GM19463 (cell line): ENCODE measurements at regions not wholly inside any gene's neighbourhood (a gene's known extent, or its start where the extent isn't known, plus 50 kb on each side); places are given as distances from the start of the nearest gene placed in this dataset.
"Not testable (repeated sequence)": the region's sequence is repeated elsewhere in the genome, so short reads cannot be mapped to it uniquely, and the experiment has no call there.

Experiments
- ATAC-seq: cut with Tn5 transposase; IDR thresholded peaks from one replicate; pipeline ENCODE4 v1.9.1; 2021; ENCODE audit warnings: mild to moderate bottlenecking, moderate library complexity; ENCODE audit not compliant: unreplicated experiment

- ATAC-seq: no peak
Measured at GRCh38 chr4:170736710-170737109, 647.0 kb upstream of the AADAT start.

GRCh38 chr4:170729897-170730296 lies 640.1 kb upstream of the AADAT start:
- no peak for ATAC-seq

GRCh38 chr4:170729236-170729635 lies 639.5 kb upstream of the AADAT start:
- no peak for ATAC-seq

- no peak for ATAC-seq
Measured at GRCh38 chr4:170724191-170724590, 634.4 kb upstream of the AADAT start.

DNA sequence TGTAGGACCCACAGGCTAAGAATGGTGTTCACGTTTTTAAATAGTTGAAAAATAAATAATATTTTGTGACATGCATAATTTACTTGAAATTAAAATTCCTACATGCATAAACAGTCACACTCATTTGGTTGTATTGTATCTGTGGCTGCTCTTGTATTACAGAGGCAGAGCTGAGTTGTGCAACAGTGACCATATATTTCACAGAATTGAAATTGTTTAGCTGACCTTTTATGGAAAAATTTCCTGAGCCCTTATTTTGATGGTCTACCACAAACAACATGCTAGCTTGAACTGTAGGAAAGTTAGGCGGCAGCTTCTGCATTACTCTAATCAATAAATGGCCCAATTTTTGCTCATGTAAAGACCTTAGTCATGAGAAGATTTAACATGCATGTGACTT lies 633.4 kb upstream of the AADAT start:
- ATAC-seq: no peak

- no peak for ATAC-seq
Measured at GRCh38 chr4:170721812-170722373, 632.1 kb upstream of the AADAT start.

DNA sequence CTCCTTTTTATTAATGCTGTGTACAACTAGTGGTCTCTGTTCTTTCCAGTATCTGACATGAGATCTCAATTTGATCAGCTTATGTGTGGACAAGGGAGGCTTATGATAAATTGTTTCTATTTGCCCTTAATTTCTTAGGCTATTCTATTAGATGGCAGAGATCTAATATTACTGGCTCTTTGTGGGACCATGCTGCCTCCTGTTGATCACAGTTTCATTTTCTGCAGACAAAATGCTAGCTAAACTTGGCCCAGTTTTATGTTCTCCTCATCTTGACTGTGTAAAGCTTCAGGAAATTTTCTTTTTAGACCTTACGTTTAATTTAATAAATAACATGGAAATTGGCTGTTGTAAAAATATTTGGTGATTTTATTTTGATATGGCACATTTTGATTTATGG lies 627.1 kb upstream of the AADAT start:
- ATAC-seq: no peak

- no peak for ATAC-seq
Measured at GRCh38 chr4:170705907-170706306, 616.2 kb upstream of the AADAT start.

DNA sequence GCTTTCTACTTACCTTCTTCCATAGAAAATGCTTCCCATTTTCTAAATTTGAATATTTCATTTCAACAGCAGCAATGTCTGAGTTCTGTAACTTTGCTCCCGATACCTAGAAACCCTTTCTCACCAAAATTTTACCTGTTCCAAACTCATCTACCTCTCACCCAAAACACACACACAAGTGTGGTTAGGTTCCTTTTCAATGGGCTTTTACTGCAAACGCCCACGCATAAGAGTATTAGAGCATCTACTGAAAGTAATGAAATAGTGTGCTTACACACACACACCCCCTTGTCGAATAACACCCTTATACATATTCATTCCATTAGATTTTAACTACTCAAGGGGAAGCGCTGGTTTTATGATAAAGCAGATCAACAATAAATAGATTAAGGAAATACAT lies 610.3 kb upstream of the AADAT start:
- ATAC-seq: no peak

DNA sequence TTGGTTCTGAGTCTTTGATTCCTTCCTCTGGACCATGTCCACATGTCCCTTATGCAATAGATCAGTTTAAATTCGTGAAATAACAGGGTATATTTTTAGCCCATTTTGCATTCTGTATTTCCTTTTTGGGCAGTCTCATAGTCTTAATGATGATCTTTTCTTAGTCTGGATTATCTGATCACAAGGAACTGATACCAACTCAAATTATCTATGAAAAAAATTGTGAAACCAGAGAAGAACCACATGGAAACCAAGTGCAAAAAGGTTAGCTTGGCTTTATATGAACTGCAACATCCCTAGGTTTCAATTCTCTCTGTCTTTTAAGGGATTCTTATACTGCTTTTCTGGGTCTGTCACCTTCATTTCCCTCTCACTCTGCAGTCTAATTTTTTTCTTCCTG lies 608.6 kb upstream of the AADAT start:
- peak; percentile 61 for ATAC-seq

GRCh38 chr4:170697845-170698244 lies 608.1 kb upstream of the AADAT start:
- peak; percentile 46 for ATAC-seq

GRCh38 chr4:170697045-170697444 lies 607.3 kb upstream of the AADAT start:
- no peak for ATAC-seq

DNA sequence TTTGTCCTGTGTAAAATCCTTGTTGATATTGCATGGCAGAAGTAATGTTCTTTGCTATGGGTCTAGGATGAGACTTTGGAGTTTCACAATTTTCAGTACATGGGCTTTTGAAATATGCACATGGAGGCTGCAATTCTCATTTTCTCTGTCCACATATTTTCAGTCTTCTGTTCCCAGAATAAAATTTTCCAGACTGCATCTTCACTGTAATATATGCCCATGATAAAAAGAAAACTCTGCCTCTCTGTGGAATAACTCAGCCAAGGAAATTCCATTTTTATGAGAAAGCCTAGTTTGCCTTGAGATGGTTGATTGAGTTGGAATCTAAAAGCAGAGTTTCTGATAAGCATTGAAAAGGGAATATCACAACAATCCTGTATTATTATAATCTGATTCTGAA lies 601.4 kb upstream of the AADAT start:
- no peak for ATAC-seq

- no peak for ATAC-seq
Measured at GRCh38 chr4:170687751-170688150, 598.0 kb upstream of the AADAT start.

GRCh38 chr4:170685701-170686100 lies 595.9 kb upstream of the AADAT start:
- ATAC-seq: not testable (repeated sequence)

DNA sequence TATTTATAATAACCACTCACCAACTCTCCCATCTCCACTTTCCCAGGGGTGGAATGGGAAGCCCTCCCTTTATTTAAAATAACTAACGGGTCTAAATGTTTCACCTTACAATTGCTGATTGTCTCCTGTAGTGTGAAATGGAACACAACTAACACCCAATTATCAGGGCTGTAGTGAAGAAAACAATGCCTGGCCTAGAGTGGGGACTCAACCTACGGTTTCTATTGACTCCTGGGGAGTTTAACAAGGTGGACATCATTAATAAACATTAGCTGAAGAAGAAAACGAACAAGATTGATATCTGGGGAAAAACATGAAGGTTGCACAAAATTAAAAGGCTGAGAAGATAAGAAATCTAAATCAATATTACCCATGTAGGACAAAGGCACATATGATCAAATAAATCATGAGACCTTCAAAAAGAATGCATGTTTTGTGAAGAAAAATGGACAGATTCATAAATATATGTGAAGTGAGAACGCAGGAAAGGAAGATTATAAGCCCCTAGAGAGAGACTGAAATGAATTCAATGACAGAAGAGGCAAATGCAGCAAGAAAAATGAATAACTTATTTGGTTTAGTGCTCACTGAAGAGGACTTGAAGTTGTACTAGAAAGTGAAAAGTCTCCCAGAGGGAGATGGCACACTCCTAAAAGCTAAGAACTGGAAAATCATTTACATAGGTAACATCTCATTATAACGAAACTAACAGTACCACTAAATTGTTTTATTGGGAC lies 593.0 kb upstream of the AADAT start:
- ATAC-seq: no peak

- not testable (repeated sequence) for ATAC-seq
Measured at GRCh38 chr4:170682087-170682486, 592.3 kb upstream of the AADAT start.

DNA sequence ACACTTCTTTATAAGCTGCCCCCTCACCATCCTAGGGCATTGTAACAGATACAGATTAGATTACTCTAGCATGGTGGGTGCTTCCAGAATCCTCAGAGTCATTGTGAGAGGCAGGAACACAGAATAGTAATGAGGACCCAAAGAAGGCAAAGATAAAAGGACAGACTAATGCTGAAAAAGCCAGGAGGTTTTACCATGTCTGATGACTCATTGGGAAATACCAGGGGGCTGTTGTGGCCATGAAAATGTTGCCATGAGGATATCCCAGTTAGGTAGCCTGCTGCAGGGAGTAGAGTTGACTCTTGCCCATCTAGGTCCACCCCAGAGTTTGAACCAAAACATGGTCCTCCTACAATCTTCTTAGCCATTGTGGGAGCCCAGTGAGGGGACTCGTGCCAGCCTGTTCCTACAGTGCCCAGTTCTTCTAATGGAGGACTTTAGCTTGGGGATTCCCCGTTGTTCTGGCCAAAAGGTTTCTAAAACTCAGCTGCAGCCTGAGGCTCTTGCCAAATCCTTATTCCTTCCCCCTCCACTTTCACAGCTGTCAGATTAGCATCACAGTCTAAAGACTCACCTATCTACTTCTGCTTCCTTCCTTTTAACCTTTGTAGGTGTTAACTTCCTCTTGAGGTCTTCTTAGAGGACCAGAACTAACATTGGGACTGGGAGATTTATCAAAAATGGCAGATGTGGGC lies 586.0 kb upstream of the AADAT start:
- peak; percentile 57 for ATAC-seq

DNA sequence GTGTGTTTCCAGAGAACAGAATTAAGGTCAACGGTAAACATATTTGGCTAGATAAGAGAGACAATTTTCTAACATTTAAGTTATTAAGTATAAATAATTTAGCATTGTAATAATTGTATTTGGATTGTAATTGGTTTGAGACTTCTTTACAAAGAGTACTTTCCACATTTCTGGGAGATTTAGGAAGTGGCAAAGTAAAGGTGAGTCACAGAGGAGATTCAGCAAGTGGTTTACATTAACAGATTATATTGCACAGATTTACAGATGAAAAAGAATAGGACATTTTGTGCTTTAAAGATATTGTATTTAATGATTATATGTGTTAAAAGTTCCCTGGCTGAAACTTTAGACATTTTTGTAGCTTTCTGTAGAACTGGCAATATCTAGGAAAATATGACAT lies 584.4 kb upstream of the AADAT start:
- no peak for ATAC-seq

DNA sequence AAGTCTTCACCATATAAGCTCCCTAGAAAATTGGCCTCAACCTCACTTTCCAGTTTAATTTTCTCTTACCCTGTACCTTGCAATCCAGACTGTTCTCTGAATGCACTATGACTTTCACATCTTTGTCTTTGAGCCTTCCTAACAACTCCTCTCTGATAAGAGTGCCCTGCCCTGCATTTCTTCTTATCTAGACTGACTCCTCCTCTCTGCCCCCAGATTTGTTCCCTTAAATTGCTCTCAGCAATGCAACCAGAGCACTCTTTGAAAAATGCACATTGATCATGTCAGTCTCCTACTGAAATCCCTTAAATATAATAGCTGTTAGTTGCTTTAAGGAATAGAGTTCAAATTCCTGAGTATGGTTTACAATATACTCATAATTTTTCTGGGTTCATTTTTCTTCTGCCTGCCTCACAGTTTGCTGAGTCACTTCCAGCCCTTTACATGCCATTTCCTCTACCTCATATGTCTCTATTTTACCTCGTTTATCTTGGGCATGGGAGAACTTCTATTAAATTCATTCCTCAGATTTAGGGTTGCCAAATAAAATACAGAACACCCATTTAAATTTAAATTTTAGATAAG lies 582.7 kb upstream of the AADAT start:
- no peak for ATAC-seq

DNA sequence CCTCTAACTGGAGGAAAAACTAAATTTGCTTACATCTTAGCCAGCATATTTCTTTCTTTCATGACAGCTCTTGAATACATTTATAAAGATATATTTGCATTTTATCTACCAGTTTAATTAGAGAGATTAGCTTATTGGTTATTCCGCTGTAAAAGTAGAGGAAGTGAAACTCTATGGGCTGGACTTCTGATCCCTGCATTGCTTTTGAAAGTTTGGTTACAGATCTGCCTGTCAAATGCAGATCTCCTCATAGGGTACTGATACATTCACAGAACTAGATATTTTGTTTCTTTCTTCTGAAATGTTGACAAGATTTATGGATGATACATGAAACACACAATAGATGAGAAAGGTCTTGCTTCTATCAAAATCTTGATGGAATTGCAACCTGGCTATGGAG lies 581.4 kb upstream of the AADAT start:
- peak; percentile 33 for ATAC-seq

DNA sequence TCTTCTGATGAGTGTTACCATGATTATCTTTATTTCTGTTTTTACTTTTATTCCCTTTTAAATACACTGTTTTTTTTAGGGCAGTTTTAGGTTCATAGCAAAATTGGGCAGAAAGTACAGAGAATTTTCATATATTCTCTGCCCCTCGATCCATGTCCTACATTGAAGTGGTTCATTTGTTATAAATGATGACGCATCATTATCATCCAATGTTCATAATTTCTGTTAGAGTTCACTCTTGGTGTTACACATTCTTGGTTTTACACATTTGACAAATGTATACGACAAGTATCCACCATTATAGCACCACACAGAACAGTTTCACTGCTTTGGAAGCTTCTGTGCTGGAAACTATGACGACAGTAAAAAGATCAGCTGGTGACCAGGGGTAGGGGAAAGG lies 578.1 kb upstream of the AADAT start:
- ATAC-seq: no peak
